ENCODE measurements at regions not wholly inside any gene's neighbourhood (a gene's known extent, or its start where the extent isn't known, plus 50 kb on each side); places are given as distances from the start of the nearest gene placed in this dataset.

DNA sequence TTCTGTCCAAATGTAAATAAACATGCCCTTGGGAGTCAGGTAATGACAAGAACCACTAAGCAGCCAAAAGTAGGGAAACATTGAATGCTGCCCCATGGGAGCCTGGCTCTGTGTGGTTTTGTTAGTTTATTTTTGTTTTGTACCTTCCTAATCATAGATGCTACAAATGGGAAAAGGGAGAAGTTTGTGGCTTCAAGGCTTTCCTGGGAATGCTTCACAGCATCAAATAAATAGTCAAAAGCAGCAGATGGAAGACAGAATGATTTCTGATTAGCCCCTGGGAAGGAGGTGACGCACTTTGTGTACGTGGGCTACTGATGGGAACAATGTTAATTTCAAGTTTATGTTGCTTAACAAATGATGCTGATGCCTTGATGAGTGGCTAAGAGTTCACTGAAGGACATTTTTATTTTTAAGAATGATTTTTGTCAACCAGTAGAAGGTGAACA is 532.7 kb downstream of the BCKDHB start:
- Histone ChIP-seq H3K4me1 (ENCODE audit: control insufficient read depth, insufficient read depth, low read length) (peaks cover 2% of the 10 kb centered on the region), H3K9ac (ENCODE audit: low read depth, low read length) (no peak overlapping the region), H3K36me3 (ENCODE audit: control insufficient read depth, insufficient read depth, low read length) (no peaks in the 10 kb centered on the region), H3K27me3 (ENCODE audit: control insufficient read depth, insufficient read depth, low read length) (no peaks in the 10 kb centered on the region), H3K9me3 (ENCODE audit: control insufficient read depth, insufficient read depth, low read length) (no peaks in the 10 kb centered on the region), H3K4me3 (ENCODE audit: low read depth, low read length) (no peak overlapping the region)

DNA sequence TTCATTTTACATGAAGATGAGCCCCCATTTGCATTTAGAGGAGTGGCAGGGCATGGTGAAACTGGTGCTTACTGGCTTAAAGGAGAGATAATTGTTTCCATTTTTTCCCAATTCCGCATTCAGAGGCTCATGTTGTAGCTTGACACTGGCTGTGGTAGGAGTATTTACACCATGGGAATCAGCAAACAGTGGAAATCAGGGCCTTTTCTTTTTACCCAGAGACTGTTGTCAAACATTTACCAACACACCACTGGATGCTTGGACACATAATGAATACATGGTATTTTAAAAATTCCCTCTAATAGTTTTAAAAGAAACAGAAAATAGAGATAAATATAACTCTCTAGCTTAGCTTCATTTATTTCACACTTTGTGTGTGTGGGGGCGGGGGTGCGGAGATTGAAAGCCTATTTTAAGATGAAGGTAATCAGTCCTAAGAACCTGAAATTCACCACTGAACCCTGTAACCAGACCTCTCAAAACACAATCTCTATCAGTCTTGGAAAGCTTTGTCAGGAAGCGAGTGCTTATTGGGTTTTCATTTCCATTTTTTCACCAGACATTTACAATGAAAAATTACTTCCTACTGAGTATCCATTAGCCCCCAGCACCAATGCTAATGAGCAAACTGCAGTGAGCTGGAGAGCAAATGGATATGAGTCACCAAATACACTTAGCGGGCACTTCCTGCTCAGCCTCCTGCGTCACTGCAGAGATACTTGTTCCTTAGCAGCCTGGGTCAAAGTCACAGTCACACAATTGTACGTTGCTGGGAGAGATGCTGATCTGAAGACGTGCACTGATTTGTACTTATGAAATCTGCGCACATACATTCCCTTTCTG is 532.0 kb downstream of the BCKDHB start:
- Histone ChIP-seq H3K27me3 (ENCODE audit: control insufficient read depth, insufficient read depth, low read length) (no peaks in the 10 kb centered on the region), H3K36me3 (ENCODE audit: control insufficient read depth, insufficient read depth, low read length) (no peaks in the 10 kb centered on the region), H3K4me1 (ENCODE audit: control insufficient read depth, insufficient read depth, low read length) (peaks cover 2% of the 10 kb centered on the region), H3K9ac (ENCODE audit: low read depth, low read length) (no peak overlapping the region), H3K9me3 (ENCODE audit: control insufficient read depth, insufficient read depth, low read length) (no peaks in the 10 kb centered on the region), H3K4me3 (ENCODE audit: low read depth, low read length) (no peak overlapping the region)

- no peaks in the 10 kb centered on the region for H3K27me3 ChIP-seq (ENCODE audit: control insufficient read depth, insufficient read depth, low read length)
- H3K9me3 ChIP-seq (ENCODE audit: control insufficient read depth, insufficient read depth, low read length), result no peaks in the 10 kb centered on the region
- no peaks in the 10 kb centered on the region for H3K36me3 ChIP-seq (ENCODE audit: control insufficient read depth, insufficient read depth, low read length)
- peaks cover 2% of the 10 kb centered on the region for H3K4me1 ChIP-seq (ENCODE audit: control insufficient read depth, insufficient read depth, low read length)
- no peak overlapping the region for H3K4me3 ChIP-seq (ENCODE audit: low read depth, low read length)
- H3K9ac ChIP-seq (ENCODE audit: low read depth, low read length), result no peak overlapping the region
Observed at GRCh38 chr6:80637312-80637711, 530.8 kb downstream of the BCKDHB start.

GRCh38 chr6:80636689-80637088 is 530.2 kb downstream of the BCKDHB start:
- no peaks in the 10 kb centered on the region for H3K9me3 ChIP-seq (ENCODE audit: control insufficient read depth, insufficient read depth, low read length)
- H3K36me3 ChIP-seq (ENCODE audit: control insufficient read depth, insufficient read depth, low read length), result no peaks in the 10 kb centered on the region
- no peak overlapping the region for H3K4me3 ChIP-seq (ENCODE audit: low read depth, low read length)
- no peaks in the 10 kb centered on the region for H3K27me3 ChIP-seq (ENCODE audit: control insufficient read depth, insufficient read depth, low read length)
- no peak overlapping the region for H3K9ac ChIP-seq (ENCODE audit: low read depth, low read length)
- peaks cover 2% of the 10 kb centered on the region for H3K4me1 ChIP-seq (ENCODE audit: control insufficient read depth, insufficient read depth, low read length)

GRCh38 chr6:80633412-80633811 is 526.9 kb downstream of the BCKDHB start:
- Histone ChIP-seq H3K36me3 (ENCODE audit: control insufficient read depth, insufficient read depth, low read length) (no peaks in the 10 kb centered on the region), H3K9me3 (ENCODE audit: control insufficient read depth, insufficient read depth, low read length) (no peaks in the 10 kb centered on the region), H3K27me3 (ENCODE audit: control insufficient read depth, insufficient read depth, low read length) (no peaks in the 10 kb centered on the region), H3K4me1 (ENCODE audit: control insufficient read depth, insufficient read depth, low read length) (peaks cover 2% of the 10 kb centered on the region), H3K9ac (ENCODE audit: low read depth, low read length) (no peak overlapping the region), H3K4me3 (ENCODE audit: low read depth, low read length) (no peak overlapping the region)

GRCh38 chr6:80625405-80625804 is 518.9 kb downstream of the BCKDHB start:
- Histone ChIP-seq H3K9me3 (ENCODE audit: control insufficient read depth, insufficient read depth, low read length) (no peaks in the 10 kb centered on the region), H3K9ac (ENCODE audit: low read depth, low read length) (no peak overlapping the region), H3K4me3 (ENCODE audit: low read depth, low read length) (no peak overlapping the region), H3K4me1 (ENCODE audit: control insufficient read depth, insufficient read depth, low read length) (no peaks in the 10 kb centered on the region), H3K27me3 (ENCODE audit: control insufficient read depth, insufficient read depth, low read length) (no peaks in the 10 kb centered on the region), H3K36me3 (ENCODE audit: control insufficient read depth, insufficient read depth, low read length) (no peaks in the 10 kb centered on the region)

- Histone ChIP-seq H3K9me3 (ENCODE audit: control insufficient read depth, insufficient read depth, low read length) (no peaks in the 10 kb centered on the region), H3K4me1 (ENCODE audit: control insufficient read depth, insufficient read depth, low read length) (no peaks in the 10 kb centered on the region), H3K9ac (ENCODE audit: low read depth, low read length) (no peak overlapping the region), H3K27me3 (ENCODE audit: control insufficient read depth, insufficient read depth, low read length) (no peaks in the 10 kb centered on the region), H3K36me3 (ENCODE audit: control insufficient read depth, insufficient read depth, low read length) (no peaks in the 10 kb centered on the region), H3K4me3 (ENCODE audit: low read depth, low read length) (no peak overlapping the region)
Observed at GRCh38 chr6:80623066-80623815, 516.8 kb downstream of the BCKDHB start.

- Histone ChIP-seq H3K4me1 (ENCODE audit: control insufficient read depth, insufficient read depth, low read length) (no peaks in the 10 kb centered on the region), H3K27me3 (ENCODE audit: control insufficient read depth, insufficient read depth, low read length) (no peaks in the 10 kb centered on the region), H3K4me3 (ENCODE audit: low read depth, low read length) (no peak overlapping the region), H3K9ac (ENCODE audit: low read depth, low read length) (no peak overlapping the region), H3K9me3 (ENCODE audit: control insufficient read depth, insufficient read depth, low read length) (no peaks in the 10 kb centered on the region), H3K36me3 (ENCODE audit: control insufficient read depth, insufficient read depth, low read length) (no peaks in the 10 kb centered on the region)
Observed at GRCh38 chr6:80622641-80623040, 516.2 kb downstream of the BCKDHB start.

GRCh38 chr6:80618953-80619352 is 512.5 kb downstream of the BCKDHB start:
- no peak overlapping the region for H3K9ac ChIP-seq (ENCODE audit: low read depth, low read length)
- H3K36me3 ChIP-seq (ENCODE audit: control insufficient read depth, insufficient read depth, low read length), result no peaks in the 10 kb centered on the region
- H3K27me3 ChIP-seq (ENCODE audit: control insufficient read depth, insufficient read depth, low read length), result no peaks in the 10 kb centered on the region
- no peaks in the 10 kb centered on the region for H3K9me3 ChIP-seq (ENCODE audit: control insufficient read depth, insufficient read depth, low read length)
- H3K4me1 ChIP-seq (ENCODE audit: control insufficient read depth, insufficient read depth, low read length), result no peaks in the 10 kb centered on the region
- H3K4me3 ChIP-seq (ENCODE audit: low read depth, low read length), result no peak overlapping the region

DNA sequence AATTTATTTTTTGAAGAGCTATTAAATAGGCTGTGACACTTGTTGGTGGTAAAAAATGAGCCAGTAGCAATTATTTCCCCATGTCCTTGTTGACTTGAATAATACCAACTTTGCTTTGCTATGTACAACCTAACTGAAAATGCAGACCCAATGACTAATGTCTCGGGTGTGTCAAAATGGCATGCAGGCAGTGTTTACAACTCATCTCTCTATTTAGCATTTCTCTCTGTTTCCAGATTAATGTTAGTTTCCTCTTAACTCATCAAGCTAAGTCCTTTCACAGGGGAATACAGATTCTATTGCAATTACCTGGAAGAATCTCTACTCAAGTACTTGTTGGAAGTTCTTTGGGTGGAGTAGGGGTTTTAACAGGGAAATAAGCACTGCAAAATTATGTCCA is 504.4 kb downstream of the BCKDHB start:
- no peaks in the 10 kb centered on the region for H3K4me1 ChIP-seq (ENCODE audit: control insufficient read depth, insufficient read depth, low read length)
- H3K9ac ChIP-seq (ENCODE audit: low read depth, low read length), result no peak overlapping the region
- H3K36me3 ChIP-seq (ENCODE audit: control insufficient read depth, insufficient read depth, low read length), result no peaks in the 10 kb centered on the region
- no peaks in the 10 kb centered on the region for H3K9me3 ChIP-seq (ENCODE audit: control insufficient read depth, insufficient read depth, low read length)
- H3K4me3 ChIP-seq (ENCODE audit: low read depth, low read length), result no peak overlapping the region
- H3K27me3 ChIP-seq (ENCODE audit: control insufficient read depth, insufficient read depth, low read length), result no peaks in the 10 kb centered on the region

DNA sequence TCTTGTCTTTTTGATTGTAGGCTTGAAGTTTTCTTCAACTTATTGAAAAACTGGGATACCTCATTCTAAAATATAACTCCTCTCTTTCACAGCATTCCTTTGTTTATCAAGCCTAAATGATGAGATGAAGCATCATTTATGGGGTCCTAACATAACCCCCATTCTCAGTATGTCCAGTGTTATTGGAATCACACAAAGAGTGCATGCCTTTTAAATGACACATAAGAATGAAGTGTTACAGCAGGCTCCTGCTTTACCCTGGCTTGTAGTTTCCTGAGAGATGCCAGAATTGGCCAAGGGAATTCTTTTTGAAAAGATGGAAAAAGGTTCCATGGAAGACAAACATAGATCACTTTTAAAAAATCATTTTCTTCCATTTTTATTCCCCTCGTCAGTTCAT is 502.4 kb downstream of the BCKDHB start:
- Histone ChIP-seq H3K4me3 (ENCODE audit: low read depth, low read length) (no peak overlapping the region), H3K9me3 (ENCODE audit: control insufficient read depth, insufficient read depth, low read length) (no peaks in the 10 kb centered on the region), H3K9ac (ENCODE audit: low read depth, low read length) (no peak overlapping the region), H3K4me1 (ENCODE audit: control insufficient read depth, insufficient read depth, low read length) (no peaks in the 10 kb centered on the region), H3K27me3 (ENCODE audit: control insufficient read depth, insufficient read depth, low read length) (no peaks in the 10 kb centered on the region), H3K36me3 (ENCODE audit: control insufficient read depth, insufficient read depth, low read length) (no peaks in the 10 kb centered on the region)
